ENCODE measurements at regions not wholly inside any gene's neighbourhood (a gene's known extent, or its start where the extent isn't known, plus 50 kb on each side); places are given as distances from the start of the nearest gene placed in this dataset.

- TF ChIP-seq CTCF (conservative IDR thresholded peaks at IDR 0.05; ENCODE audit: low read depth, low read length), result no peak
- no peak for DNase-seq (ENCODE audit: low read depth)
- H3K4me3 ChIP-seq (ENCODE audit: low read depth, low read length), result no peak overlapping the region
These were observed 69.9 kb upstream of the SELENOP start for GRCh38 chr5:42881416-42882117.

GRCh38 chr5:42880496-42881150, 68.9 kb upstream of the SELENOP start:
- no peak for TF ChIP-seq CTCF (conservative IDR thresholded peaks at IDR 0.05; ENCODE audit: low read depth, low read length)
- H3K4me3 ChIP-seq (ENCODE audit: low read depth, low read length), result no peak overlapping the region
- no peak for DNase-seq (ENCODE audit: low read depth)

GRCh38 chr5:42879291-42879690, 67.6 kb upstream of the SELENOP start:
- H3K4me3 ChIP-seq (ENCODE audit: low read depth, low read length), result no peak overlapping the region
- DNase-seq (ENCODE audit: low read depth), result no peak
- TF ChIP-seq CTCF (conservative IDR thresholded peaks at IDR 0.05; ENCODE audit: low read depth, low read length), result no peak

GRCh38 chr5:42878550-42878949, 66.9 kb upstream of the SELENOP start:
- DNase-seq (ENCODE audit: low read depth), result no peak
- TF ChIP-seq CTCF (conservative IDR thresholded peaks at IDR 0.05; ENCODE audit: low read depth, low read length), result no peak
- no peak overlapping the region for H3K4me3 ChIP-seq (ENCODE audit: low read depth, low read length)

- TF ChIP-seq CTCF (conservative IDR thresholded peaks at IDR 0.05; ENCODE audit: low read depth, low read length), result no peak
- no peak for DNase-seq (ENCODE audit: low read depth)
- H3K4me3 ChIP-seq (ENCODE audit: low read depth, low read length), result no peak overlapping the region
These were observed 66.3 kb upstream of the SELENOP start for GRCh38 chr5:42878041-42878440.

GRCh38 chr5:42877431-42877830, 65.7 kb upstream of the SELENOP start:
- no peak for TF ChIP-seq CTCF (conservative IDR thresholded peaks at IDR 0.05; ENCODE audit: low read depth, low read length)
- H3K4me3 ChIP-seq (ENCODE audit: low read depth, low read length), result no peak overlapping the region
- no peak for DNase-seq (ENCODE audit: low read depth)

GRCh38 chr5:42876375-42876844, 64.7 kb upstream of the SELENOP start:
- TF ChIP-seq CTCF (conservative IDR thresholded peaks at IDR 0.05; ENCODE audit: low read depth, low read length), result no peak
- peak; percentile 34 for DNase-seq (ENCODE audit: low read depth)
- peak overlapping the region; percentile 3 for H3K4me3 ChIP-seq (ENCODE audit: low read depth, low read length)
